ENCODE measurements at regions not wholly inside any gene's neighbourhood (a gene's known extent, or its start where the extent isn't known, plus 50 kb on each side); places are given as distances from the start of the nearest gene placed in this dataset.

- Histone ChIP-seq H3K9me3 (ENCODE audit: severe bottlenecking) (no peaks in the 10 kb centered on the region), H3K4me3 (ENCODE audit: severe bottlenecking) (no peak overlapping the region), H3K27ac (ENCODE audit: poor library complexity, severe bottlenecking) (no peak overlapping the region), H3K27me3 (ENCODE audit: insufficient read depth, poor library complexity, severe bottlenecking) (no peaks in the 10 kb centered on the region), H3K4me1 (ENCODE audit: insufficient read depth, poor library complexity, severe bottlenecking) (no peaks in the 10 kb centered on the region), H3K36me3 (ENCODE audit: low read depth) (no peaks in the 10 kb centered on the region)
- ATAC-seq (ENCODE audit: low read depth) (no peak), DNase-seq (ENCODE audit: low spot score) (no peak)
- TF ChIP-seq CTCF (IDR thresholded peaks at IDR 0.05; ENCODE audit: poor library complexity, severe bottlenecking): no peak
Observed at GRCh38 chr4:171448358-171448757, 364.8 kb upstream of the GALNTL6 start.

GRCh38 chr4:171441300-171441941 is 371.8 kb upstream of the GALNTL6 start:
- no peak for DNase-seq (ENCODE audit: low spot score)
- Histone ChIP-seq H3K9me3 (ENCODE audit: severe bottlenecking) (no peaks in the 10 kb centered on the region), H3K36me3 (ENCODE audit: low read depth) (no peaks in the 10 kb centered on the region), H3K27me3 (ENCODE audit: insufficient read depth, poor library complexity, severe bottlenecking) (no peaks in the 10 kb centered on the region), H3K4me1 (ENCODE audit: insufficient read depth, poor library complexity, severe bottlenecking) (no peaks in the 10 kb centered on the region), H3K4me3 (ENCODE audit: severe bottlenecking) (no peak overlapping the region), H3K27ac (ENCODE audit: poor library complexity, severe bottlenecking) (no peak overlapping the region)
- TF ChIP-seq CTCF (IDR thresholded peaks at IDR 0.05; ENCODE audit: poor library complexity, severe bottlenecking): no peak
- no peak for ATAC-seq (ENCODE audit: low read depth)

DNA sequence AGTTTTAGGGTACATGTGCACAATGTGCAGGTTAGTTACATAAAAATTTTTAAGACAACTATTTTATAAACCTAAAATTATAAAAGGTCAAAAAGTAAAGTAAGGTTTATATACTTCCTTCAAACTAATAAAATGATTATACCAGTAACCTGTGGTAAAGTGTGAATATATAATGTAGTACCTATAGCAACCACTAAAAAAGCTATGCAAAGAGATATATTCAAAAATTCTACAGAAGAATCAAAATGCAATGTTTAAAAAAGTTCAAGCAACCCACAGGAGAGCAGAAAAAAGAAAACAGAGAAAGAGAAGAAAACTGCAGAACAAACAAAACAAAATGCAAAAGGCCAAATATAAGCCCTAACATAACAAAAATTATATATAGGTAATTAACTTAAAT is 379.5 kb upstream of the GALNTL6 start:
- Histone ChIP-seq H3K4me3 (ENCODE audit: severe bottlenecking) (no peak overlapping the region), H3K4me1 (ENCODE audit: insufficient read depth, poor library complexity, severe bottlenecking) (no peaks in the 10 kb centered on the region), H3K9me3 (ENCODE audit: severe bottlenecking) (no peaks in the 10 kb centered on the region), H3K36me3 (ENCODE audit: low read depth) (no peaks in the 10 kb centered on the region), H3K27ac (ENCODE audit: poor library complexity, severe bottlenecking) (no peak overlapping the region), H3K27me3 (ENCODE audit: insufficient read depth, poor library complexity, severe bottlenecking) (no peaks in the 10 kb centered on the region)
- ATAC-seq (ENCODE audit: low read depth) (no peak), DNase-seq (ENCODE audit: low spot score) (no peak)
- no peak for TF ChIP-seq CTCF (IDR thresholded peaks at IDR 0.05; ENCODE audit: poor library complexity, severe bottlenecking)

- no peaks in the 10 kb centered on the region for H3K9me3 ChIP-seq (ENCODE audit: severe bottlenecking)
- no peak for ATAC-seq (ENCODE audit: low read depth)
Observed at GRCh38 chr4:171432536-171432935, 380.7 kb upstream of the GALNTL6 start.

More at GRCh38 chr4:171432536-171432935, 380.7 kb upstream of the GALNTL6 start:
- no peaks in the 10 kb centered on the region for H3K27me3 ChIP-seq (ENCODE audit: insufficient read depth, poor library complexity, severe bottlenecking)
- H3K36me3 ChIP-seq (ENCODE audit: low read depth): no peaks in the 10 kb centered on the region
- TF ChIP-seq CTCF (IDR thresholded peaks at IDR 0.05; ENCODE audit: poor library complexity, severe bottlenecking): no peak
- DNase-seq (ENCODE audit: low spot score): no peak
- no peak overlapping the region for H3K27ac ChIP-seq (ENCODE audit: poor library complexity, severe bottlenecking)
- H3K4me1 ChIP-seq (ENCODE audit: insufficient read depth, poor library complexity, severe bottlenecking): no peaks in the 10 kb centered on the region
- no peak overlapping the region for H3K4me3 ChIP-seq (ENCODE audit: severe bottlenecking)
